CD8-positive, alpha-beta memory T cell (primary cell): ENCODE measurements at regions not wholly inside any gene's neighbourhood (a gene's known extent, or its start where the extent isn't known, plus 50 kb on each side); places are given as distances from the start of the nearest gene placed in this dataset.

Source experiments
- CTCF ChIA-PET: fragments of 350-600 bp; sonication (Branson Sonifier 250); formaldehyde crosslinking; loops from one replicate; lab custom pipeline; 2021; ENCODE audit warnings: antibody characterized with exemption; lab: Charles Lee
- POLR2A ChIA-PET: fragments of 350-600 bp; sonication (Branson Sonifier 250); formaldehyde crosslinking; loops from one replicate; lab custom pipeline; 2021; ENCODE audit warnings: antibody characterized with exemption; lab: Charles Lee
- DNase-seq, 5 donors: peaks; one replicate each; pipeline versions ENCODE4 v3.0.0 to v3.0.0-alpha.2; 2020 to 2022; ENCODE audit warnings: mixed read lengths in 1 of 5
- H3K27ac ChIP-seq: one replicate; pipeline ENCODE4 v1.7.0; 2013; ENCODE audit warnings: low read depth, mild to moderate bottlenecking, low read length, moderate library complexity
- H3K27me3 ChIP-seq: 2 replicates; pipeline ENCODE4 v1.7.0; 2013; ENCODE audit warnings: low read length, mild to moderate bottlenecking; ENCODE audit not compliant: insufficient read depth, poor library complexity, severe bottlenecking
- H3K36me3 ChIP-seq: 2 replicates; pipeline ENCODE4 v1.7.0; 2013; ENCODE audit warnings: mild to moderate bottlenecking, low read length, moderate library complexity; ENCODE audit not compliant: insufficient read depth
- H3K4me1 ChIP-seq: 2 replicates; pipeline ENCODE4 v1.7.0; 2013; ENCODE audit warnings: mild to moderate bottlenecking, low read length, moderate library complexity; ENCODE audit not compliant: insufficient read depth
- H3K4me3 ChIP-seq: 2 replicates; pipeline ENCODE4 v1.7.0; 2013; ENCODE audit warnings: mild to moderate bottlenecking, low read length
- H3K9me3 ChIP-seq: 2 replicates; pipeline ENCODE4 v1.7.0; 2013; ENCODE audit warnings: mild to moderate bottlenecking, low read length
- H3K27ac Mint-ChIP-seq, 8 donors: one replicate each; pipeline ENCODE4 v1.8.0; 2020 to 2021; ENCODE audit warnings: mixed read lengths in 8 of 8, mild to moderate bottlenecking in 6 of 8, inconsistent platforms in 3 of 8, moderate library complexity in 3 of 8
- H3K27me3 Mint-ChIP-seq, 2 donors: one replicate each; pipeline ENCODE4 v1.8.0; 2020 to 2021; ENCODE audit warnings: mixed read lengths in 2 of 2, mild to moderate bottlenecking in 1 of 2, moderate library complexity in 1 of 2
- H3K36me3 Mint-ChIP-seq, 3 donors: one replicate each; pipeline ENCODE4 v1.8.0; 2020 to 2021; ENCODE audit warnings: mixed read lengths in 3 of 3, inconsistent platforms in 1 of 3, mild to moderate bottlenecking in 1 of 3
- H3K4me1 Mint-ChIP-seq, 3 donors: one replicate each; pipeline ENCODE4 v1.8.0; 2020 to 2021; ENCODE audit warnings: mixed read lengths in 3 of 3, inconsistent platforms in 1 of 3, mild to moderate bottlenecking in 1 of 3
- H3K4me3 Mint-ChIP-seq, 7 donors: one replicate each; pipeline ENCODE4 v1.8.0; 2020 to 2021; ENCODE audit warnings: mixed read lengths in 7 of 7, mild to moderate bottlenecking in 6 of 7, moderate library complexity in 4 of 7, inconsistent platforms in 2 of 7
- H3K9me3 Mint-ChIP-seq, 5 donors: one replicate each; pipeline ENCODE4 v1.8.0; 2020 to 2022; ENCODE audit warnings: mixed read lengths in 5 of 5, mild to moderate bottlenecking in 3 of 5, moderate library complexity in 2 of 5, inconsistent platforms in 1 of 5

GRCh38 chr1:173117108-173117633 is 66.4 kb upstream of the TNFSF18 start:
- no peak overlapping the region for H3K4me3 ChIP-seq
- no peaks in the 10 kb centered on the region for H3K4me1 ChIP-seq
- Mint-ChIP-seq H3K9me3 (no peaks in the 10 kb centered on the region), H3K27ac (no peak overlapping the region), H3K27me3 (peaks cover 0 to 3% of the 10 kb centered on the region in 2 donors), H3K4me3 (no peak overlapping the region), H3K36me3 (no peaks in the 10 kb centered on the region), H3K4me1 (no peaks in the 10 kb centered on the region)
- ChIA-PET CTCF (no interaction called here), POLR2A (no interaction called here)
- H3K9me3 ChIP-seq: no peaks in the 10 kb centered on the region
- H3K27me3 ChIP-seq: no peaks in the 10 kb centered on the region
- no peak overlapping the region for H3K27ac ChIP-seq
- DNase-seq: no peak
- no peaks in the 10 kb centered on the region for H3K36me3 ChIP-seq

DNA sequence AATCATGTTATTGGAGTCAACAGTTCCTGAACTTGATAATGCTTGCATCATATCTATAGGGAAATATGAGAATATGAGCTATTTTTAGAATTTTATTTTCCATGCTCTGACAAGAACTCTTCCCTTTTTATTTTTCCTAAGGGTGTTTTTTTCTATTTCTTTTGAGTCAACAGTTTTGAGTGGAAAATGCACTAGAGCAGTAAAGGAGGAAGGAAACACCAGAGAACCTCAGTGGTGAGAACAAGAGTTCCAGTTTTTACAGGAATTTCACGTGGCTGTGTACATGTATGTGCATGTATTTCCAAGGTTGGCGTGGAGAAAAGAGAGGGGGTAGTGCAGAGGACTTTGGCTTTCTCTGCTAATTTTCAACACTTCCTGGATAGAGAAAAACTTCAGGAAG is 63.6 kb upstream of the TNFSF18 start:
- Mint-ChIP-seq H3K27me3 (peaks cover 0 to 3% of the 10 kb centered on the region in 2 donors), H3K4me1 (no peaks in the 10 kb centered on the region), H3K27ac (no peak overlapping the region), H3K9me3 (peaks cover 0 to 5% (median 0%) of the 10 kb centered on the region in 5 donors), H3K4me3 (no peak overlapping the region), H3K36me3 (peaks cover 0 to 8% (median 4%) of the 10 kb centered on the region in 3 donors)
- H3K4me3 ChIP-seq: no peak overlapping the region
- DNase-seq: no peak
- H3K4me1 ChIP-seq: no peaks in the 10 kb centered on the region
- ChIA-PET POLR2A (no interaction called here), CTCF (no interaction called here)
- H3K36me3 ChIP-seq: no peaks in the 10 kb centered on the region
- no peaks in the 10 kb centered on the region for H3K27me3 ChIP-seq
- no peak overlapping the region for H3K27ac ChIP-seq
- no peaks in the 10 kb centered on the region for H3K9me3 ChIP-seq

DNA sequence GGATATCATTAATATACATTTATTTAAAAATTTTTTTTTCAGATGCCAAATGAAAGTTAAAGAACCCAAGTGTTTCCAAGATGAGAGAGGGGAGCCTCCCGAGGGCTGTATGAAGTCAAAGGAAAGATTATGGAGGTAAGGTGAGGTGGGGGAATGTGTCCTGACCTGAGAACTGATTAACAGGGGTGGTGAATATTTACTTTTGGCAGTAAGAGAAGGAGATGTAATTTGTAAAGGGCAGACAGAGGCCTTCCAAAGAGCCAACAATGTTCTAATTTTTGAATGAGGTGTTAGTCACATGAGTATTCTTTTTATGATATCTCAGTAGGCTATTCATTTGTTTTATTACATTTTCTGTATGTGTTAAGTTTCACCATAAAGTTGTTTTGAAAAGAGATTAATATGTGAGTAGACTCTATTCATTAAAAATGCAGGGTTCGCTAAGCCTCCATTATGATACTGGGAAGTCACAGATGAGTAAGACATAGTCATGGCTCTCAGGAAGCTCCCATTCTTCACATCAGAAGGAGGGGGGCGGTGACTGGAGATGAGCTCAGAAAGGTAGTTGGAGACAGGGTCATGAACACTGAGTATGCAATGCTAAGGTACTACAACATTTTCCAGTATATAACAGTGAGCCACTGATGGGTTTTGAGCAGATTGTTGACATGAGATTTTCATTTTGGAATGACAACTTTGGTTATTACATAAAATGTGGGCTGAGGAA is 62.4 kb upstream of the TNFSF18 start:
- Histone ChIP-seq H3K4me3 (no peak overlapping the region), H3K36me3 (no peaks in the 10 kb centered on the region), H3K27me3 (no peaks in the 10 kb centered on the region), H3K4me1 (no peaks in the 10 kb centered on the region), H3K27ac (no peak overlapping the region), H3K9me3 (no peaks in the 10 kb centered on the region)
- Mint-ChIP-seq H3K27ac (no peak overlapping the region), H3K27me3 (peaks cover 0 to 3% of the 10 kb centered on the region in 2 donors), H3K36me3 (peaks cover 0 to 13% (median 4%) of the 10 kb centered on the region in 3 donors), H3K4me3 (no peak overlapping the region), H3K9me3 (peaks cover 3 to 8% (median 6%) of the 10 kb centered on the region in 5 donors), H3K4me1 (no peaks in the 10 kb centered on the region)
- ChIA-PET POLR2A (no interaction called here), CTCF (no interaction called here)
- DNase-seq: no peak

- ChIA-PET CTCF (no interaction called here), POLR2A (no interaction called here)
- no peaks in the 10 kb centered on the region for H3K36me3 ChIP-seq
- DNase-seq: no peak
- no peaks in the 10 kb centered on the region for H3K4me1 ChIP-seq
- H3K4me3 Mint-ChIP-seq: no peak overlapping the region
- no peak overlapping the region for H3K4me3 ChIP-seq
- no peak overlapping the region for H3K27ac ChIP-seq
- peaks cover 0 to 1% of the 10 kb centered on the region in 2 donors for H3K27me3 Mint-ChIP-seq
- H3K36me3 Mint-ChIP-seq: peaks cover 0 to 19% (median 6%) of the 10 kb centered on the region in 3 donors
- H3K27ac Mint-ChIP-seq: no peak overlapping the region
- H3K4me1 Mint-ChIP-seq: no peaks in the 10 kb centered on the region
- H3K9me3 Mint-ChIP-seq: peaks cover 9 to 14% (median 12%) of the 10 kb centered on the region in 5 donors
- H3K27me3 ChIP-seq: no peaks in the 10 kb centered on the region
- no peaks in the 10 kb centered on the region for H3K9me3 ChIP-seq
Observed at GRCh38 chr1:173112129-173112528, 61.4 kb upstream of the TNFSF18 start.

DNA sequence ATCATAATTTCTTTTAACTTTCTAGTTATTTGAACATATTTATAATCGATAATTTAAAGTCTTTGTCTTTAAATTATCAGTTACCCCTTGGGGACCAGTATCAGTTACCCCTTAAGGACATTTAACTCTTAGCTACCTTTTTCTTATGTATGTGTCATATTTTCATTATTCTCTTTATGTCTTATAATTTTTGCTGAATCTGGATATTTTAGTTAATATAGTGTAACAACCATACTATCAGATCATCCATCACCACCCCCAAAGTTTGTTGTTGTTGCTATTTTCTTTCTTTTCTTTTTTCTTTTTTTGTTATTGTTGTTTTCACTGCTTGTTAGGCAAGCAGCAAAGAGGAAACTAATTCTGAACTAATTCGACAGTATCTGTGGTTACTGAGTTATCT is 57.0 kb upstream of the TNFSF18 start:
- POLR2A ChIA-PET: no interaction called here
- H3K4me1 ChIP-seq: no peaks in the 10 kb centered on the region

GRCh38 chr1:173103006-173103405 is 52.3 kb upstream of the TNFSF18 start:
- Mint-ChIP-seq H3K27me3 (no peaks in the 10 kb centered on the region), H3K36me3 (peaks cover 0 to 7% (median 3%) of the 10 kb centered on the region in 3 donors), H3K9me3 (peaks cover 9 to 21% (median 13%) of the 10 kb centered on the region in 5 donors), H3K27ac (no peak overlapping the region), H3K4me1 (no peaks in the 10 kb centered on the region), H3K4me3 (no peak overlapping the region)
- ChIA-PET POLR2A (no interaction called here), CTCF (no interaction called here)
- Histone ChIP-seq H3K36me3 (no peaks in the 10 kb centered on the region), H3K27ac (no peak overlapping the region), H3K4me3 (no peak overlapping the region), H3K9me3 (no peaks in the 10 kb centered on the region), H3K4me1 (no peaks in the 10 kb centered on the region), H3K27me3 (no peaks in the 10 kb centered on the region)
- DNase-seq: no peak

More for the DNA sequence above, 57.0 kb upstream of the TNFSF18 start:
- Mint-ChIP-seq H3K4me1 (no peaks in the 10 kb centered on the region), H3K4me3 (no peak overlapping the region), H3K27ac (no peak overlapping the region), H3K36me3 (peaks cover 0 to 21% (median 9%) of the 10 kb centered on the region in 3 donors), H3K9me3 (peaks cover 12 to 22% (median 18%) of the 10 kb centered on the region in 5 donors), H3K27me3 (no peaks in the 10 kb centered on the region)
- Histone ChIP-seq H3K27me3 (no peaks in the 10 kb centered on the region), H3K27ac (no peak overlapping the region), H3K36me3 (no peaks in the 10 kb centered on the region), H3K4me3 (no peak overlapping the region), H3K9me3 (no peaks in the 10 kb centered on the region)
- CTCF ChIA-PET: interaction anchor here (0.6 kb wide), 1 partner anchor 87 kb away, joined by 3 read pairs; no protein-coding TSS in a partner anchor
- DNase-seq: no peak

GRCh38 chr1:173101589-173101988 is 50.8 kb upstream of the TNFSF18 start:
- H3K27me3 ChIP-seq: no peaks in the 10 kb centered on the region
- H3K4me3 ChIP-seq: no peak overlapping the region
- CTCF ChIA-PET: no interaction called here
- POLR2A ChIA-PET: no interaction called here
- H3K27ac ChIP-seq: no peak overlapping the region
- H3K36me3 ChIP-seq: no peaks in the 10 kb centered on the region
- Mint-ChIP-seq H3K27me3 (no peaks in the 10 kb centered on the region), H3K9me3 (peaks cover 2 to 13% (median 7%) of the 10 kb centered on the region in 5 donors), H3K4me1 (no peaks in the 10 kb centered on the region), H3K27ac (no peak overlapping the region), H3K4me3 (no peak overlapping the region), H3K36me3 (peaks cover 0 to 3% (median 0%) of the 10 kb centered on the region in 3 donors)
- no peaks in the 10 kb centered on the region for H3K4me1 ChIP-seq
- DNase-seq: no peak
- no peaks in the 10 kb centered on the region for H3K9me3 ChIP-seq

DNA sequence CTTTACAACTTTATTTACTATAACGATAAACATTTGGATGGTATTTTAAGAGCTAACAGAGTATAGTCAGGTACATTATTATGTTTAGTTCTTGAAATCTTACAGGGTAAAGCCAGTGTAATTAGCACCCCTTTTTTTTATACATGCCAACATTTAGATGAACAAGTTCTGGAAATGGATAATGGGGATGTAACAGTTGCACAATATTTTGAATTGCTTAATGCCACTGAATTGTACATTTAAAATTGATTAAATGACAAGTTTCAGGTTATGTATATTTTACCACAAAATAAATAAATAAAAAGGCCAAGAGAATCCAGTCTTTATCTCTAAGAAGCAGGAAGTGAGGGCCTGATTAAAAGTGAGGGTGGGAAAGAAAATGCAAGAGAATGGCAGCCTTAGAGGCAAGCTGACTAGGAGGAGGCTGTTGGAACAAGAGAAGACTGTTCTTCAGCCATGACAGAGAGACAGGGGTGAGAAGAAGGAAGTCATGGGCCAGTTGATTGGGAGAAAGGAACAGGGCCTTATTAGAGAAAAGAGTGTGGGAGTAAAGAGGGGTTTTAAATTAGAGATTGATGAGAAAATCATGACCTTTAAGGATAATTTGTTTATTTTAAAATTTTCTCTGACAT is 49.9 kb upstream of the TNFSF18 start:
- no peak overlapping the region for H3K27ac ChIP-seq
- H3K9me3 ChIP-seq: no peaks in the 10 kb centered on the region
- Mint-ChIP-seq H3K4me1 (no peaks in the 10 kb centered on the region), H3K27me3 (no peaks in the 10 kb centered on the region), H3K27ac (no peak overlapping the region), H3K4me3 (no peak overlapping the region), H3K9me3 (peaks cover 2 to 13% (median 7%) of the 10 kb centered on the region in 5 donors), H3K36me3 (peaks cover 0 to 3% (median 0%) of the 10 kb centered on the region in 3 donors)
- POLR2A ChIA-PET: no interaction called here
- no peak for DNase-seq
- H3K36me3 ChIP-seq: no peaks in the 10 kb centered on the region
- no peaks in the 10 kb centered on the region for H3K4me1 ChIP-seq
- H3K4me3 ChIP-seq: no peak overlapping the region
- CTCF ChIA-PET: no interaction called here
- no peaks in the 10 kb centered on the region for H3K27me3 ChIP-seq
